Renal cortical epithelial cell (primary cell): ENCODE measurements at regions not wholly inside any gene's neighbourhood (a gene's known extent, or its start where the extent isn't known, plus 50 kb on each side); places are given as distances from the start of the nearest gene placed in this dataset.
A peak's percentile ranks its signal among the peaks of the same experiment; 100 is the strongest.
"Not testable (repeated sequence)": the region's sequence is repeated elsewhere in the genome, so short reads cannot be mapped to it uniquely, and the experiment has no call there.

Experiments
- DNase-seq: peaks from one replicate; pipeline ENCODE4 v3.0.0-alpha.2; 2011; ENCODE audit warnings: low read depth

- DNase-seq, result no peak
Observed at GRCh38 chr10:8173243-8173865, 118.9 kb downstream of the GATA3 start.

GRCh38 chr10:8173866-8174243 lies 119.4 kb downstream of the GATA3 start:
- DNase-seq, result no peak

- DNase-seq, result no peak
Observed at GRCh38 chr10:8174762-8175161, 120.3 kb downstream of the GATA3 start.

- DNase-seq, result not testable (repeated sequence)
Observed at GRCh38 chr10:8177526-8177925, 123.0 kb downstream of the GATA3 start.

- DNase-seq, result not testable (repeated sequence)
Observed at GRCh38 chr10:8179773-8180172, 125.3 kb downstream of the GATA3 start.

- DNase-seq, result no peak
Observed at GRCh38 chr10:8180360-8181109, 126.0 kb downstream of the GATA3 start.

GRCh38 chr10:8181496-8182157 lies 127.1 kb downstream of the GATA3 start:
- no peak for DNase-seq

- no peak for DNase-seq
Observed at GRCh38 chr10:8182806-8183205, 128.3 kb downstream of the GATA3 start.

- no peak for DNase-seq
Observed at GRCh38 chr10:8183241-8183704, 128.8 kb downstream of the GATA3 start.

GRCh38 chr10:8187171-8187666 lies 132.7 kb downstream of the GATA3 start:
- DNase-seq, result no peak

GRCh38 chr10:8189458-8189857 lies 135.0 kb downstream of the GATA3 start:
- DNase-seq, result no peak

GRCh38 chr10:8192301-8192700 lies 137.8 kb downstream of the GATA3 start:
- no peak for DNase-seq

GRCh38 chr10:8193546-8193945 lies 139.1 kb downstream of the GATA3 start:
- peak; percentile 33 for DNase-seq

GRCh38 chr10:8194050-8194449 lies 139.6 kb downstream of the GATA3 start:
- DNase-seq, result no peak

GRCh38 chr10:8206882-8207281 lies 152.4 kb downstream of the GATA3 start:
- DNase-seq, result no peak

- no peak for DNase-seq
Observed at GRCh38 chr10:8211631-8212030, 157.1 kb downstream of the GATA3 start.

- DNase-seq, result no peak
Observed at GRCh38 chr10:8213735-8214134, 159.2 kb downstream of the GATA3 start.

- DNase-seq, result no peak
Observed at GRCh38 chr10:8214587-8214986, 160.1 kb downstream of the GATA3 start.

- no peak for DNase-seq
Observed at GRCh38 chr10:8216893-8217292, 162.4 kb downstream of the GATA3 start.

GRCh38 chr10:8221451-8221850 lies 167.0 kb downstream of the GATA3 start:
- no peak for DNase-seq

GRCh38 chr10:8224591-8224990 lies 170.1 kb downstream of the GATA3 start:
- DNase-seq, result no peak

GRCh38 chr10:8225187-8225586 lies 170.7 kb downstream of the GATA3 start:
- no peak for DNase-seq

GRCh38 chr10:8227246-8227645 lies 172.8 kb downstream of the GATA3 start:
- DNase-seq, result no peak
